K562 (cell line): ENCODE measurements at regions not wholly inside any gene's neighbourhood (a gene's known extent, or its start where the extent isn't known, plus 50 kb on each side); places are given as distances from the start of the nearest gene placed in this dataset.

ENCODE experiments used
- ATF3 ChIP-seq, 2 experiments: fragments of 450-650 bp in 1 of 2; sonication (generic) in 1 of 2; formaldehyde crosslinking in 1 of 2; IDR thresholded peaks in 1 of 2; conservative IDR thresholded peaks in 1 of 2; 2 replicates each; pipeline versions ENCODE4 v1.6.1 to v1.8.1; 2016 to 2023; ENCODE audit warnings: mild to moderate bottlenecking in 2 of 2, moderate library complexity in 2 of 2, inconsistent platforms in 1 of 2, missing genetic modification reagents in 1 of 2
- BHLHE40 ChIP-seq: IDR thresholded peaks from 2 replicates; pipeline ENCODE4 v1.6.1; 2011; ENCODE audit warnings: low read length, improper control_type of control experiment
- CSDE1 ChIP-seq, 2 experiments: fragments of 450-650 bp; IDR thresholded peaks; 2 replicates each; pipeline ENCODE4 v1.6.1; 2016; ENCODE audit warnings: mild to moderate bottlenecking in 1 of 2
- GABPB2 ChIP-seq: fragments of 250-450 bp; sonication (Bioruptor Pico); conservative IDR thresholded peaks from 2 replicates; pipeline ENCODE4 v1.5.1; 2021; ENCODE audit warnings: mild to moderate bottlenecking
- KHSRP ChIP-seq: fragments of 450-650 bp; IDR thresholded peaks from 2 replicates; pipeline ENCODE4 v1.6.1; 2017
- MBD2 ChIP-seq: sonication (generic); IDR thresholded peaks from 2 replicates; pipeline ENCODE4 v1.6.1; 2016; ENCODE audit warnings: low read depth, borderline replicate concordance
- MYNN ChIP-seq, 2 experiments: sonication (generic); formaldehyde crosslinking in 1 of 2; IDR thresholded peaks; 2 replicates each; pipeline versions ENCODE4 v1.5.0 to v1.6.1; 2016 to 2020; ENCODE audit warnings: antibody characterized with exemption in 1 of 2, missing genetic modification reagents in 1 of 2
- NR2F6 ChIP-seq: fragments of 450-650 bp; formaldehyde crosslinking; IDR thresholded peaks from 2 replicates; pipeline ENCODE4 v1.4.0; 2020; ENCODE audit warnings: mild to moderate bottlenecking
- RAD51 ChIP-seq: fragments of 450-650 bp; IDR thresholded peaks from 2 replicates; pipeline ENCODE4 v1.7.1; 2016; ENCODE audit warnings: low read depth, mild to moderate bottlenecking, borderline replicate concordance
- SMC3 ChIP-seq: conservative IDR thresholded peaks from 2 replicates; pipeline ENCODE4 v1.6.1; 2011; ENCODE audit warnings: low read depth, low read length, improper control_type of control experiment; ENCODE audit not compliant: insufficient read depth
- STAT5A ChIP-seq: IDR thresholded peaks from 2 replicates; pipeline ENCODE4 v1.6.1; 2012; ENCODE audit warnings: low read length, inconsistent platforms, borderline replicate concordance
- TAF9B ChIP-seq: fragments of 450-650 bp; IDR thresholded peaks from 2 replicates; pipeline ENCODE4 v1.6.1; 2018; ENCODE audit warnings: mild to moderate bottlenecking; ENCODE audit not compliant: partially characterized antibody
- THRB ChIP-seq: fragments of 450-650 bp; formaldehyde crosslinking; conservative IDR thresholded peaks from 2 replicates; pipeline ENCODE4 v1.4.0; 2022; ENCODE audit warnings: mild to moderate bottlenecking, missing genetic modification characterization
- USF2 ChIP-seq: sonication (generic); formaldehyde crosslinking; IDR thresholded peaks from 2 replicates; pipeline ENCODE4 v1.5.0; 2020; ENCODE audit warnings: missing genetic modification reagents
- ZBTB43 ChIP-seq: sonication (generic); formaldehyde crosslinking; IDR thresholded peaks from 2 replicates; pipeline ENCODE4 v1.8.0; 2023; ENCODE audit warnings: mild to moderate bottlenecking, missing genetic modification reagents
- ZC3H4 ChIP-seq: sonication (generic); formaldehyde crosslinking; IDR thresholded peaks from 2 replicates; pipeline ENCODE4 v1.9.0; 2021; ENCODE audit warnings: missing genetic modification reagents, borderline replicate concordance
- ZMIZ1 ChIP-seq, 2 experiments: fragments of 150-350 bp in 1 of 2; IDR thresholded peaks; 2 replicates each; pipeline ENCODE4 v1.6.1; 2012 to 2016; ENCODE audit warnings: low read depth in 2 of 2, low read length in 2 of 2, mild to moderate bottlenecking in 1 of 2, moderate library complexity in 1 of 2
- ZNF212 ChIP-seq: fragments of 450-650 bp; formaldehyde crosslinking; IDR thresholded peaks from 2 replicates; pipeline ENCODE4 v1.4.0; 2020; ENCODE audit warnings: mild to moderate bottlenecking
- ZNF586 ChIP-seq: fragments of 450-650 bp; formaldehyde crosslinking; conservative IDR thresholded peaks from 2 replicates; pipeline ENCODE4 v1.4.0; 2020; ENCODE audit warnings: mild to moderate bottlenecking, moderate library complexity
- ZNF780A ChIP-seq: fragments of 250-450 bp; sonication (Bioruptor Pico); IDR thresholded peaks from 2 replicates; pipeline ENCODE4 v1.5.0; 2021; ENCODE audit warnings: mild to moderate bottlenecking

- TF ChIP-seq TAF9B (no peak), RAD51 (peak; percentile 94), ZMIZ1 (IDR thresholded peaks at IDR 0.05; ENCODE audit: low read depth in 2 of 2, low read length in 2 of 2) (peak in 1 of 2 experiments; percentile 51; a peak in 1 of 4 replicates), ZBTB43 (CRISPR knock-in tag) (no peak), BHLHE40 (peak; percentile 97), CSDE1 (IDR thresholded peaks at IDR 0.05) (no peak), MYNN (IDR thresholded peaks at IDR 0.05) (peak; percentile 35; the same call in 1 of the 2 replicates), MYNN (CRISPR knock-in tag; IDR thresholded peaks at IDR 0.05) (no peak), SMC3 (peak; percentile 96), MBD2 (no peak), ZNF780A (no peak), ATF3 (IDR thresholded peaks at IDR 0.05) (peak; percentile 11; the same call in 1 of the 2 replicates), ATF3 (CRISPR knock-in tag; conservative IDR thresholded peaks at IDR 0.05) (0 out of 2 replicates have a peak, but pooled peaks have one; percentile 23), ZNF212 (CRISPR knock-in tag) (no peak), GABPB2 (CRISPR knock-in tag) (no peak), ZNF586 (CRISPR knock-in tag) (no peak), KHSRP (no peak), STAT5A (no peak), USF2 (CRISPR knock-in tag) (peak; percentile 97), NR2F6 (CRISPR knock-in tag) (no peak), ZC3H4 (CRISPR knock-in tag) (no peak), THRB (no peak)
Measured at GRCh38 chr10:44310762-44311562, 73.9 kb downstream of the CXCL12 start (continued).
